NCI-H526 (cell line): ENCODE measurements at regions not wholly inside any gene's neighbourhood (a gene's known extent, or its start where the extent isn't known, plus 50 kb on each side); places are given as distances from the start of the nearest gene placed in this dataset.
"Not testable (repeated sequence)": the region's sequence is repeated elsewhere in the genome, so short reads cannot be mapped to it uniquely, and the experiment has no call there.

Source experiments
- DNase-seq, 2 experiments: peaks; one replicate each; lab custom pipeline; 2025; lab: John Stamatoyannopoulos, UW

GRCh38 chr11:116335891-116336290 is 436.9 kb downstream of the BUD13 start:
- no peak for DNase-seq

GRCh38 chr11:116335078-116335477 is 437.7 kb downstream of the BUD13 start:
- no peak for DNase-seq

GRCh38 chr11:116334596-116334995 is 438.2 kb downstream of the BUD13 start:
- peak in 1 of 2 experiments; percentile 42 for DNase-seq

DNA sequence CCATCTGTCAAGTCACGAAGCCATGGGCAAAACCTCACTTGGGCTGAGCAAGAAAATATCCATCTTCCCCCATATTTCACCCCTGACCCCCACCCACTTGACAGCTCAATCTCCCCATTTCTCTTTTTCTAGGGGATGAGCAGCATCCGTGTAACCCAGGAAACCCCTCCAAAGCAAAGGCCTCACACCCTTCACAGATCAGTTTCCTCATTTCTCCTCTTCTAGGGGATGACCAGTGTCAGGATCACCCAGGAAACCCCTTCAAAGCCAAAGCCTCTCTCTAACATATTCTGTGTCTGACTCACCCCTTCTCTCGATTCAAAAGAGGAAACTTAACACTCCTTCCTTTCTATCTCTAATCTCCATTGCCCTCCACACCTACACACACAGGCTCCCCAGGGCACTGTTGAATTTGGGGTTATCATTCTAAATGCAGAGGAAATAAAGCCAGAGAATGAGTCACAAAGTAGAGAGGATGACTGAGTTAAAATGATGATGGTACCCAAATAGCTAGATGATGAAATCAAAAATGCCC is 439.7 kb downstream of the BUD13 start:
- no peak for DNase-seq

DNA sequence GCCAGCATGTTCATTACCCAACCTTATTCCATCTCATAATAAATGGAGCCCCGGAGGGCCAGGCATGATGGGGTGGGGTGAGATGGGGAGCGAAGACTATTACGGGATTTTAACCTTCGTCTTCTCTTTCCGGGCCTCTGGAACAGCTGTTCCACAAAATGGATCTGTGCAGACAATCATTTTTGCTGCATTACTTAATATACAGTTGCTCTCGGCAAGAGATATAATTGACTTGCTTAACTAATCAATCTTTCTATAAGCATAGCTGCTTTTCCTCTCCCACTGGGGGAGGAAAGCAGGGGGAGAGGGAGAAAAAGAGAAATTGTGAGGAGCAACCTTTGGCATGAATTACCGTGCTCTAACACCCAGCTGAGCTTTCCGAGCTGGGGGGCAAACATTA is 440.4 kb downstream of the BUD13 start:
- DNase-seq: no peak

DNA sequence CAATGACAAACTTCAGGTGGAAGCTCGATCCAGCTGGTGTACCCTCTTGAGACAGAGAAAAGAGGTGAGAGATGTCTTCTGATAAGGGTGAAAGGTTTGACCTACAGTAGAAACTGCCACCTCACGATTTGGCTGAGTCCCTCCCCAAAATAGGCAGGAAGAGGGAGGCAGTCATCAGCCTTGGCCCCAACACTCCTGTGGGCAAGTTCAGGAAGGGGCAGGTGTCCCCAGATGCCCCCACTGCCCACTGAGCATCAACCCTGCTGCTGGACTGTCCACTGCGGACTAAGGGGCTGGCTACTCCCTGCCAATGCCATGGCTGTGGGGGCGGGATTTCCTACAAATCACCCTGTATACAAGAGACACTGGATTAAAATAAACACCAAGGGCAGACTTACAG is 441.4 kb downstream of the BUD13 start:
- no peak for DNase-seq

- DNase-seq: no peak
Observed at GRCh38 chr11:116330439-116331185, 442.2 kb downstream of the BUD13 start.

DNA sequence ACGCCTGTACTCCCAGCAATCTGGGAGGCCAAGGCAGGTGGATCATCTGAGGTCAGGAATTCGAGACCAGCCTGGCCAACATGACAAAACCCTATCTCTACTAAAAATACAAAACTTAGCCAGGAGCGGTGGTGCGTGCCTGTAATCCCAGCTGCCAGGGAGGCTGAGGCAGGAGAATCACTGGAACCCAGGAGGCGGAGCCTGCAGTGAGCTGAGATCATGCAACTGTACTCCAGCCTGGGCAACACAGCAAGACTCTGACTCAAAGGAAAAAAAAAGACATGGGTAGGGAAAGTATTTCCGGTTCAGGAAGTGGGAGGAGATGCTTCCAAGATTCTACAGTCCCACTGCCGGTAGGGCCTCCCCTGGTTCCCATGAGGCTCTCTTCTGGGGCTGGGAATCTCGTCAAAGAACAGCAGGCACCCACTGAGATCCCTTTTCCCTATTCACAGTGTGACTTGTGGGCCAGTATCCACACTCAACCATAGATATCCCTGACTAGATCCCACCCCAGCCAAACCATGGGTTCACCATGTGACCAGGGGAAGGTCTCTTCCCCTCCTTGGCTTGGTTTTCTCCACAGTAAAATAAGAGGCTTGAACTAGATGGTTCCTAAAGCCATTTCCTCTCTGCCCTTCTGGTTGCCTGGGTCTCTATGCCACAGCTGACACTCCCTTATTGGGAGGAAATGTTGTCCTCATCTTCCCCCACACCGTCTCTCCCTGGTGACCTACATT is 443.3 kb downstream of the BUD13 start:
- no peak for DNase-seq

- DNase-seq: no peak
Observed at GRCh38 chr11:116328851-116329250, 443.9 kb downstream of the BUD13 start.

DNA sequence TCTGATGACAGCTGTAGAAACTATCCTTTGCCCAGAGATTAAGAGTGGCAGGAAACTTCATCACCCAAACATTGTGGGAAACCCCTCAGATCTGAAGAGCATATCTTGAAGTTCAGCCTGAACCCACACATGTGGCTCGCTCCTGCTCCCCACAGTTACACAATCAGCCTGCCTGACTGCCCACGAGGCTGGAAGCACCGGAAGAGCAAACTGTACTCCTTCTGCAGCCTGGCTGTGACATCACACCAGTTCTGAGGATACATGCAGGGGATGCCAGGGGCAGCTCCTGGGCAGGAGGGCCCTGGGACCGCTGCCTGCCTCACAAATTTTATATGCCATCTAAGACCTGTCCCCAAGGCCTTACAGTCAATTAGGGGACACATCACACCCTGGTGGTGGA is 444.4 kb downstream of the BUD13 start:
- no peak for DNase-seq

- DNase-seq: no peak
Observed at GRCh38 chr11:116326146-116326545, 446.6 kb downstream of the BUD13 start.

DNA sequence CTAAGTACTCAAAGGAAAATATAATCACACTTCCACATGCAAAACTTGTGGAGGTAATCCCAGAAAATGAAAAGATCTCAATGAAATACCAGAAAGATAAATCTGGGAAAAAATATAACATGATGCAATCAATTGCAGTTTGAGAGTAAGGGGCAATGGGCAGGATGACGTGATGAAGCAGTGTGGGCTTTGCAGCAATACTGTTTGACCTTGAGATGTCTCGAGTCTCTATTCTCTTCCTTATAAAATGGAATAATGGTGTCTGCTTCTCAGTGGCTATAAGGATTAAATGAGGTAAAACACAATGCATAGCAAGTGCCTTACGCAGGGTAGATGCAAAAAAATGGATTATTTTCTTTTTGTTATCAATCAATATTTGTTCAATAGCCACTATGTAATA is 447.5 kb downstream of the BUD13 start:
- no peak for DNase-seq

GRCh38 chr11:116324077-116324476 is 448.7 kb downstream of the BUD13 start:
- DNase-seq: not testable (repeated sequence)

DNA sequence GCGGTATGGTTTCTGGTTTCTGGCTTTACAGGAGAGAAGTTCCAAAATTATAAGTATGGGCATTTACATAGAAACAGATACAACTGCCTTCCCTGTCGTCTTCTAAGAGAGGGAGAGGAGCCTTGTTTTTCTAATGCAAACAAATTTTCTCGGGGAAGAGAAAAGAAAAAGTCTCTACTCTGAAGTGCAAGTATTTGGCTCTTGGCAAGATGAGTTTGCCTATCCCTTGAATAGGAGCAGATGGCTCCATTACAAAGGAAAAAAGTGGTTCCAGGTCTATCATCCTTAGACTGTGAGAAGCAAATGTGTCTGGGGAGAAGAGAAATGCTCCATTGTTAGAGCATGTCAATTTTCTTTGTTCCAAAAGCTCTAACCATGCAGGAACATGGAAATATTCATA is 455.6 kb downstream of the BUD13 start:
- DNase-seq: no peak

- DNase-seq: no peak
Observed at GRCh38 chr11:116314006-116314405, 458.8 kb downstream of the BUD13 start.

GRCh38 chr11:116312570-116313391 is 460.0 kb downstream of the BUD13 start:
- DNase-seq: peak in 1 of 2 experiments; percentile 20

- DNase-seq: no peak
Observed at GRCh38 chr11:116311206-116311605, 461.6 kb downstream of the BUD13 start.

DNA sequence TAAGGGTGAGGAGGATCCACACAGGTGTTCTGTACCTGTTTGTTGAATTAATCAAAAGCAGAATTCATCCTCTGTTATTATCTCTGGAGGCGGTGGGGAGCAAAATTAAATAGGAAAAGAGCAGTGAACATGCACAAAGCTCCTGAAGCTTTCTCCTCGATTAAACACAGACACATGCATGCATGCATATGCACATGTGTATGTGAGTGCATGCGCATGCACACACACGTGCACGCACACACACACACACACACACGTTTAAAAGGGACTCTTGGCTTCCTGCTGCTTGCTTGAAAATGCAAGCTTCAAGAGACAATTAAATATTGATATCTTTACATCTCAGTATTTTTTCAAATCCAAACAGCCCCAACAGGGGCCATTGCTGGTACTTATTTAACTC is 462.1 kb downstream of the BUD13 start:
- no peak for DNase-seq

GRCh38 chr11:116310226-116310625 is 462.6 kb downstream of the BUD13 start:
- no peak for DNase-seq

- DNase-seq: peak; percentile 31 to 70
Observed at GRCh38 chr11:116309446-116309845, 463.3 kb downstream of the BUD13 start.

- no peak for DNase-seq
Observed at GRCh38 chr11:116302756-116303155, 470.0 kb downstream of the BUD13 start.

GRCh38 chr11:116301141-116301540 is 471.6 kb downstream of the BUD13 start:
- no peak for DNase-seq
